Osteocyte (in vitro differentiated cells): ENCODE measurements at regions not wholly inside any gene's neighbourhood (a gene's known extent, or its start where the extent isn't known, plus 50 kb on each side); places are given as distances from the start of the nearest gene placed in this dataset.

Experiments
- DNase-seq: peaks from one replicate; pipeline ENCODE4 v3.0.0; 2021; ENCODE audit warnings: mixed read lengths; ENCODE audit not compliant: unreplicated experiment; ENCODE audit errors: extremely low spot score
- H3K27ac Mint-ChIP-seq: one replicate; pipeline ENCODE4 v1.8.0; 2021; ENCODE audit warnings: mild to moderate bottlenecking, mixed read lengths; ENCODE audit not compliant: unreplicated experiment
- H3K27me3 Mint-ChIP-seq: one replicate; pipeline ENCODE4 v1.8.0; 2021; ENCODE audit warnings: mixed read lengths; ENCODE audit not compliant: unreplicated experiment
- H3K36me3 Mint-ChIP-seq: one replicate; pipeline ENCODE4 v1.8.0; 2021; ENCODE audit warnings: mixed read lengths; ENCODE audit not compliant: unreplicated experiment
- H3K4me1 Mint-ChIP-seq: one replicate; pipeline ENCODE4 v1.8.0; 2021; ENCODE audit warnings: mixed read lengths; ENCODE audit not compliant: unreplicated experiment
- H3K4me3 Mint-ChIP-seq: one replicate; pipeline ENCODE4 v1.8.0; 2021; ENCODE audit warnings: mild to moderate bottlenecking, moderate library complexity, mixed read lengths; ENCODE audit not compliant: unreplicated experiment
- H3K9me3 Mint-ChIP-seq: one replicate; pipeline ENCODE4 v1.8.0; 2021; ENCODE audit warnings: mixed read lengths; ENCODE audit not compliant: unreplicated experiment
- CTCF ChIP-seq: fragments of 200-600 bp; sonication (generic); IDR thresholded peaks from 2 replicates; pipeline ENCODE4 v1.5.0; 2021; ENCODE audit warnings: antibody characterized with exemption, mild to moderate bottlenecking, moderate library complexity

DNA sequence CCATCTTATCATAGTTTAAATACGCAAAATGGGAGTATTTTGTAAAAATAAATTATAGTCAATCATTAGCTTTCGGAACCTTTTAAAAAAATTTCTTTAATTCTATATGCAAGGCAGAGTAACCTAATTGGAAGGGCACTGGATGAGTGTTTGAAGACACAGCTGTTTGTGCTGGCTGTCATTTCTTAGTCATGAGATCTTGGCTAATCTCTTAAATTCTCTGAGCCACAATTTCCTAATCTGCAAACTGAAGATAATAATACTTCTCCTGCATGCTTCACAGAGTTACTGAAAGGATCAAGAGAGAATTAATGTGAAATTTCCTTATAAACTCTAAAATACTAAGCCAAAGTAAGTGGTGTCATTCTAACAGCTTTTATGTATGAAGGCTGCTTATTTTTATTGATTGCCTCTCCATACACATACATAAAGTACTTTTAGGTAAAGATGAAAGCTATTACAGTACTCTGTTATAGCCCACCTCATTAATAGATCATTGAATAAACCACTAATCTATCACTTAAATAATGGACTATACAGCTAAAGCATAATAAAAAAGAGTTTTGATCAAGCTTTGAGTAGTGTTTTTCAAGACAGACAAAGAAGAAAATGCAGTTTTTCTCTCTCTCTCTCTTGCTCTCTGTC, 383.7 kb upstream of the IRAK1BP1 start:
- H3K9me3 Mint-ChIP-seq, result peaks cover 3% of the 10 kb centered on the region
- no peaks in the 10 kb centered on the region for H3K36me3 Mint-ChIP-seq
- no peak overlapping the region for H3K4me3 Mint-ChIP-seq
- DNase-seq, result no peak
- TF ChIP-seq CTCF, result no peak
- no peaks in the 10 kb centered on the region for H3K27me3 Mint-ChIP-seq
- H3K4me1 Mint-ChIP-seq, result peaks cover 26% of the 10 kb centered on the region
- H3K27ac Mint-ChIP-seq, result no peak overlapping the region

DNA sequence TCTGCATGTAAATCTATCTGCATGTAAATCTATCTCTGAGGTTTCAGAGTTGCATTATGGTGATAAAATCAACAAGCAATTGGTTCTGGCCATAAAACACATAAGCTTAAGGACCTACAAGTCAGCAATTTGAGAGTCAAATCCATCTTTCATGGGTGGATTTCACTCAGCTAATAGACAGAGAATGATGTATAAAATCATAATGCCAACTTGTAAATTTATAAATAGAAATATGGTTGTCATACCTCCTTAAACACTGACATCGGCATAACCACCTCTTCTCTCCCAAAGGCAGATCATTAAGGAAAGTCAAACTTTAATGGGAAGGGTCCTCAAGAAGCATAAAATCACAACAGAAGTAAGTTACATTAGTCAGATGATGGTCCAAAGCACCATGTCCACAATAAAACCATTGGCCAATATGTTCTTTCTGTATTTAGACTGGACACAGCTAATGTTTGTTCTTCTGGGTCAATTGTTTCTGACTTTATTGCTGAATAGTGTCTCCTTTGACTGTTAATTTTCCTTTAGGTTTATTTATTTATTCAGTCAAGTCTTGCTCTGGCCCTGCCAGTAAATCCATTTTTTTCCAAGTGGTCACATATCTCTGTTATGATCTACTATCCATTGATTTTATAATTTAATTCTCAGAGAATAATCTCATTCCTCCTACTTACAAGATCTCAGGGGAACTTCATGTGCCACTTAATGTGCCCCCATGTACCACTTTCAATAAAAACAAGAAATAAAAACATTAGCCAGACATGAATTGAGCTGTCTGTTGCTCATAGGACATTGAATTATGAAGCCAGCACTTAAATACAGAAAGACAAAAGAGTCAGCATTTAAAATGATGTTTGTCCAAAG, 382.9 kb upstream of the IRAK1BP1 start:
- DNase-seq, result no peak
- TF ChIP-seq CTCF, result no peak
- H3K4me3 Mint-ChIP-seq, result no peak overlapping the region

DNA sequence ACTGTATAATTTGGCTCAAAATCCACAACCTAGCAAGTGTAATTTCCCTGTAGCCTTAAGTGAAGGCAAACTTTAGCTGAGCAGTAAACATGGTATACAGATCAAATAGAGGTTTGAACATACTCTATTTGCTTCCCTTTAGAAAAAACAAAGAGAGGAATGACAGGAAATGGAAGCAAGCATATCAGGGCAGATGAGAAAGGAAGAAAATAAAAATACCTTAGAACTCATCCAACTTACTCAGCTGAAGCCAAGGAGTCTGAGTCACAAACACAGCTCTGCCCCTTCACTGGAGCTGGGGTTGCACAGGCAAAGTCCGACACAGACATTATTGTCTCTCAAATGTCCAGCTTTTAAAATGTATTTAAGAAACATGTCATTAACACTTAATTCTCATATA, 379.9 kb upstream of the IRAK1BP1 start:
- no peak for TF ChIP-seq CTCF
- no peak overlapping the region for H3K4me3 Mint-ChIP-seq
- no peak overlapping the region for H3K27ac Mint-ChIP-seq
- no peak for DNase-seq
- no peaks in the 10 kb centered on the region for H3K27me3 Mint-ChIP-seq
- H3K36me3 Mint-ChIP-seq, result no peaks in the 10 kb centered on the region
- no peaks in the 10 kb centered on the region for H3K9me3 Mint-ChIP-seq
- peaks cover 51% of the 10 kb centered on the region for H3K4me1 Mint-ChIP-seq

More for the DNA sequence above, 382.9 kb upstream of the IRAK1BP1 start:
- Mint-ChIP-seq H3K36me3 (no peaks in the 10 kb centered on the region), H3K27me3 (no peaks in the 10 kb centered on the region), H3K9me3 (no peaks in the 10 kb centered on the region), H3K4me1 (peaks cover 30% of the 10 kb centered on the region), H3K27ac (peak overlapping the region; percentile 67)

GRCh38 chr6:78489874-78490273, 377.5 kb upstream of the IRAK1BP1 start:
- peaks cover 50% of the 10 kb centered on the region for H3K4me1 Mint-ChIP-seq
- H3K9me3 Mint-ChIP-seq, result no peaks in the 10 kb centered on the region
- no peak for TF ChIP-seq CTCF
- H3K4me3 Mint-ChIP-seq, result no peak overlapping the region
- no peak overlapping the region for H3K27ac Mint-ChIP-seq
- no peaks in the 10 kb centered on the region for H3K27me3 Mint-ChIP-seq
- no peak for DNase-seq
- H3K36me3 Mint-ChIP-seq, result no peaks in the 10 kb centered on the region

DNA sequence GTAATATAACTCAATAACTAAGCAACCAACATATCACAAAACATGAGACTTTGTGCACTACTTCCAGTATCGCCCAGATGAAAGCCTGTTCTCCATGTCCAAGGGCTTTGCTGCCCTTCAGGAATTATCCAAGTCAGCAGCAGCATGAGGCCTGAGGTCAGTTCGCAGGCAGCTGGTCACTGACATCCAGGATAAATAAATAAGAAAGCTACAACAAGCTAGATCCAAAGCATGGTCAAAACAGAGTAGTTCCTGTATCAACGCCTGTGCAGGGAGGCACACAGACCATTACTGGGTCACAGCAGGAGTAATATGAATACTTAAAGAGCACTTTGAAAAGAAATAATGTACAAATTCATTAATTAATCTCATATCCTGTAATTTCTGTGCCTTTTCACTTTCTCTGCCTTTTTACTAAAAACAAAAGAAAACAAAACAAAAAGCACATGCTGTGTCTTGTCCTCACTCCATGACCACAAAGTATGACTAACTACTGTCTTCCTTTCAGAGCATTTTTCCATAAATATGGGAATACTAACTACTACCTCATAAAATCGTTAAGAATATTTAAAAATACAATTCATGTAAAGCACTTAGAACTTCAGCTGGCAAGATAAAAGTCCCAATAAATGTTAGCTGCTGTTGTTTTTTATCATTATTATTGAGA, 374.9 kb upstream of the IRAK1BP1 start:
- Mint-ChIP-seq H3K27ac (peak overlapping the region; percentile 79), H3K36me3 (no peaks in the 10 kb centered on the region), H3K27me3 (no peaks in the 10 kb centered on the region), H3K4me3 (peak overlapping the region; percentile 27), H3K9me3 (no peaks in the 10 kb centered on the region), H3K4me1 (peaks cover 36% of the 10 kb centered on the region)
- no peak for DNase-seq
- no peak for TF ChIP-seq CTCF
